Testis (tissue), 2 donors: ENCODE measurements at regions not wholly inside any gene's neighbourhood (a gene's known extent, or its start where the extent isn't known, plus 50 kb on each side); places are given as distances from the start of the nearest gene placed in this dataset.
"Not testable (repeated sequence)": the region's sequence is repeated elsewhere in the genome, so short reads cannot be mapped to it uniquely, and the experiment has no call there.

ENCODE experiments used
- CTCF ChIP-seq, 3 experiments: fragments of 450-650 bp in 2 of 3; fragments of 200-600 bp in 1 of 3; sonication (generic) in 1 of 3; IDR thresholded peaks; one replicate each; pipeline ENCODE4 v1.5.1; 2016 to 2019; ENCODE audit warnings: antibody characterized with exemption in 3 of 3, mild to moderate bottlenecking in 2 of 3, moderate library complexity in 1 of 3
- POLR2A ChIP-seq: fragments of 450-650 bp; IDR thresholded peaks from one replicate; pipeline ENCODE4 v1.6.1; 2017; ENCODE audit warnings: antibody characterized with exemption, mild to moderate bottlenecking, moderate library complexity

- TF ChIP-seq CTCF (IDR thresholded peaks at IDR 0.05); POLR2A: not testable (repeated sequence)
Measured at GRCh38 chr12:76933392-76933791, 54.6 kb upstream of the CSRP2 start.
